Omental fat pad (tissue), 3 donors: ENCODE measurements at regions not wholly inside any gene's neighbourhood (a gene's known extent, or its start where the extent isn't known, plus 50 kb on each side); places are given as distances from the start of the nearest gene placed in this dataset.
"Not testable (repeated sequence)": the region's sequence is repeated elsewhere in the genome, so short reads cannot be mapped to it uniquely, and the experiment has no call there.

Source experiments
- ATAC-seq: fragments of 150-250 bp; one replicate; pipeline ENCODE4 v1.9.1; 2016; ENCODE audit warnings: mild to moderate bottlenecking, moderate library complexity; ENCODE audit not compliant: low FRiP score
- DNase-seq: peaks from one replicate; pipeline ENCODE4 v3.0.0-alpha.2; 2019; ENCODE audit warnings: low spot score
- CTCF ChIP-seq, 3 donors: fragments of 450-650 bp; IDR thresholded peaks; one replicate each; pipeline ENCODE4 v1.5.1; 2016 to 2017; ENCODE audit warnings: antibody characterized with exemption in 3 of 3, mild to moderate bottlenecking in 3 of 3, moderate library complexity in 2 of 3

GRCh38 chr3:87957575-87957974, 101.2 kb downstream of the CGGBP1 start:
- TF ChIP-seq CTCF (IDR thresholded peaks at IDR 0.05), result no peak
- DNase-seq (no peak), ATAC-seq (no peak)

- DNase-seq, result no peak
- ATAC-seq, result no peak
- TF ChIP-seq CTCF (IDR thresholded peaks at IDR 0.05), result no peak
These were observed 109.0 kb downstream of the CGGBP1 start for GRCh38 chr3:87949879-87950208.

GRCh38 chr3:87949189-87949878, 109.5 kb downstream of the CGGBP1 start:
- no peak for TF ChIP-seq CTCF (IDR thresholded peaks at IDR 0.05)
- ATAC-seq (no peak), DNase-seq (no peak)

DNA sequence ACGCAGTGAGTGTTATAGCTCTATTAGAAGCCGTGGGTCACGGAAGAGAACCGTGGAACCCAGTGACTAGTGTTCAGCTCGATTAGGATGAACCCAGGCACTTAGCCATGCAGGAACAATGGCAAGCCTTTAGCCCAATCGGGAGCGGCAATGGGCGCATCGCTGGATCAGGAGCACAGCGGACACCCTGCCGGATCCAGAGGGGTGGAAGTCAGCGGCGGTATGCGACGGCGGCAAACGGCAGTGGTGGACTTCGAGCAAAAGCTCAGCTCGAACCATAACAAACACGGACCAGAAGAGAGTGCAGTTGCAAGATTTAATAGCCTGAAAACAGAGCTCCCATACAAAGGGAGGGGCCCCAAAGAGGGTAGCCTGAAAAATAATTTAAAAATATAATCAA, 112.8 kb downstream of the CGGBP1 start:
- not testable (repeated sequence) for ATAC-seq, DNase-seq

- not testable (repeated sequence) for ATAC-seq
These were observed 116.5 kb downstream of the CGGBP1 start for GRCh38 chr3:87942256-87942655.

GRCh38 chr3:87924485-87924884, 134.3 kb downstream of the CGGBP1 start:
- TF ChIP-seq CTCF (IDR thresholded peaks at IDR 0.05), result no peak
- DNase-seq, result no peak
- ATAC-seq, result no peak

More at GRCh38 chr3:87942256-87942655, 116.5 kb downstream of the CGGBP1 start:
- DNase-seq, result not testable (repeated sequence)

DNA sequence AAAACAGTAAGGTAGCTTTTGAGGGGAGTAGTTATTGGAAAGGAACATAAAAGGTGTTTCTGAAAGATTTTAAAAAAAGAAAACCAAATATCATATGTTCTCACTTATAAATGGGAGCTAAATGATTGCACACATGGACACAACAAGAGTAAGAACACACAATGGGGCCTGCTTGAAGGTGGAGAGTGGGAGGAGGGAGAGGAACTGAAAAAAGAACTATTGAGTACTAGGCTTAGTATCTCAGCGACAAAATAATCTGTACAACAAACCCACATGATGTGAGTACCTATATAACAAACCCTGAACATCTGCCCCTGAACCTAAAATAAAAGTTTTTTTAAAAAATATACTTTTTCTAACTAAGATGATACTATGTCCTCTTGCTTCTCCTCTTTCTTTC, 138.3 kb downstream of the CGGBP1 start:
- no peak for TF ChIP-seq CTCF (IDR thresholded peaks at IDR 0.05)
- ATAC-seq (no peak), DNase-seq (no peak)

DNA sequence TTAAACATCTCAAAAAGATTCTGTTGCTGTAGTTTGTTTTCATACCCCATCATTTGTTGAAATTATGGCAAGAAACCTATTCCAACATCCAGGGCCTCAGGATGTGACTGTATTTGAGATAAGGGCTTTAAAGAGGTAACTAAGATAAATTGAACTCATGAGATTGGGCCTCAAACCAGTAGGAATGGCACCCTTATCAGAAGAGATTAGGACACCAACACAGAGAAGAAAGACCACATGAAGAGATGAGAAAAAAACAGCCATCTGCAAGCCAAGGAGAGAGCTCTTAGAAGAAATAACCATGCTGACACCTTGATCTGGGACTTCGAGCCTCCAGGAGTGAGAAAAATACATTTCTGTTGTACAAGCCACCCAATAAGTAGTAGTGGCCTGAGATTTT, 157.7 kb downstream of the CGGBP1 start:
- no peak for DNase-seq
- no peak for TF ChIP-seq CTCF (IDR thresholded peaks at IDR 0.05)
- no peak for ATAC-seq
